H4 (cell line): ENCODE measurements at regions not wholly inside any gene's neighbourhood (a gene's known extent, or its start where the extent isn't known, plus 50 kb on each side); places are given as distances from the start of the nearest gene placed in this dataset.
A peak's percentile ranks its signal among the peaks of the same experiment; 100 is the strongest.

Source experiments
- DNase-seq: peaks from one replicate; pipeline ENCODE4 v3.0.0-alpha.2; 2015; ENCODE audit warnings: low spot score

GRCh38 chr4:65126200-65126599 is 544.1 kb downstream of the EPHA5 start:
- no peak for DNase-seq

- DNase-seq = no peak
Measured at GRCh38 chr4:65120287-65120686, 550.0 kb downstream of the EPHA5 start.

GRCh38 chr4:65102419-65102818 is 567.9 kb downstream of the EPHA5 start:
- DNase-seq = no peak

GRCh38 chr4:65096630-65097029 is 573.7 kb downstream of the EPHA5 start:
- no peak for DNase-seq

- DNase-seq = peak; percentile 87
Measured at GRCh38 chr4:65089666-65090065, 580.6 kb downstream of the EPHA5 start.

- no peak for DNase-seq
Measured at GRCh38 chr4:65083076-65083475, 587.2 kb downstream of the EPHA5 start.

GRCh38 chr4:65071564-65071963 is 598.7 kb downstream of the EPHA5 start:
- no peak for DNase-seq

GRCh38 chr4:65069177-65069576 is 601.1 kb downstream of the EPHA5 start:
- no peak for DNase-seq

DNA sequence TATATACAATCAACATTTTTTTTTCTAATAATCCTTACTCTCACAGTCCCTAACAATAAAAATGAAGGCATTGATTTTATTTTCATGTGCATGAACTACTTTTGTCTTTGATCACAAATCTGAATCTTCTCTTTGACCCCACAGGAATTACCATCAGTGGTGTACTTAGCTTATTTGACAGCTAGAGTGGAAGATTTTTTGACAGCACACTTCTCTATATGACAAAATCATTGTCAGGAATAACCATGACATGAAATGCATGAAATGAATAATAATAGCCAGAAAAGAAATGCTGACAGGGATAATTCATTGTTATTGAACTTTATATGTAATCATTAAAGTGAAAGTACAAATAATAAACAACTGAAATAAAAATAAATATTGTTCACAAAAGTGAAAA is 604.2 kb downstream of the EPHA5 start:
- DNase-seq = no peak

DNA sequence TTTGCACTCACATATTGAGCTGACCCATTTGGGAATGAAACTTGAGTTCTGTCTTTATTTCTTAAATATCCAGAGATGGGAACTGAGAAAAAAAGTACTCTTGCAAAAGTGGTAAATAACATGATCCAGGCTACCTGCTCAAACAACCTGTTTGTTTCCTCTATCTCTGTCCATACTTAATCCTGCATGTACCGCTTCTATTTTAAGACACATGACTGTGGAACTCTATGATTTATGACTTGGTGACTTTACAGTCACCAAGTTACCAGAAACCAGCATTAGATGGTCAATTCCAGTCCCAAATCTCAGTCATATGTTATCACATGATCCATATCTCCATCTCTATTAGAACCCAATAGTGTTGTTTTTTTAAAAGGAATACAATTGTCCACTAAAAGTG is 606.7 kb downstream of the EPHA5 start:
- no peak for DNase-seq

DNA sequence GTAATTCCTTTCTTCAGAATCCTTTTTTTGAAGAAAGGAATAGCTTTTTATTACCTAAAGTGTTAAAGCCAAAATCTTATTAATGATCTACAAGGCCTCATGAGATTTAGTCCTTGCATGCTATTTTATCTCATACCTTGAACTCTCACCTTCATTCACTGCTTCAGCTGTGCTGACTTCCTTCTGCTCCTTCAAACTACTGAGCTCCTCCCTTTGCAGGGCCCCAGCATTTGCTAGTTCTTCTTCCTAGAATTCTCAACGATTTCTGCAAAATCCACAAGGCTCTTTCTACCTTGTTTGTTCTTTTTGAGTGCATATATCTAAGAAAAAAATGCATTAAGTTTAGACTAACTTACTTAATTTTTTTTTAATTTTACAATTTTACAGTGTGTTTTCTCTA is 619.5 kb downstream of the EPHA5 start:
- no peak for DNase-seq

- DNase-seq = peak; percentile 89
Measured at GRCh38 chr4:65046192-65047133, 623.8 kb downstream of the EPHA5 start.

GRCh38 chr4:65033899-65034298 is 624.6 kb upstream of the TECRL start:
- DNase-seq = peak; percentile 26

- no peak for DNase-seq
Measured at GRCh38 chr4:65028592-65028991, 619.3 kb upstream of the TECRL start.

DNA sequence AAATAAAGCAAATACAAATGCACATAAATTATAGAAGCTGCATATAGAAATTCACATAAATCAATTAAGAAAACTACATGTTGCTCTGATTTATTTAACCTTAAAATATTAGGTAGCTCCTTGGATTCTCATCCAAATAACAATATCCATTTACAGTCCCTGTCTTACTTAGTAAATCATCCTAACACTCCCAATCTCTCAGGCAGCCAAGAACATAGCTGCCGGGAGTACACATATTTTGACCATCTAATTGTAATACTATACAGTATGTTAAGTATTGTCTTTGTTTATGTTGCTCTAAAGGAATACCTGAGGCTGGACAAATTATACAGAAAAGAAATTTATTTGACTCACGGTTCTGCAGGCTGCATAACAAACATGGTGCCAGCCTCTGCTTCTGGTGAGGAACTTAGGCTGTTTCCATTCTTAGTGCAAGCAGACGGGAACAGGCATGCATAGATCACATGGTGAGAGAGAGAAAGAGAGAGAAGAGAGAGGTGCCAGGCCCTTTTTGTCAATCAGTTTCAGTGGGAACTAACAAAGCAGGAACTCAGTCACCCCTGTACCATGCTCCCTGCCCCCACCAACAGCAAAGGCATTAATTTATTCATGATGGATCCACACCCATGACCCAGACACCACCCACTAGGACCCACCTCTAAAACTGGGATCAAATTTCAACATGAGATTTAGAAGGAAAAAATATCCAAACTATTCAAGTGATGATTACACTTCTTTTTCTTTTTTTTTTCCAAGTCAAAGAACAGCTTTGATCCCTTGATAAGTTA is 614.8 kb upstream of the TECRL start:
- no peak for DNase-seq

DNA sequence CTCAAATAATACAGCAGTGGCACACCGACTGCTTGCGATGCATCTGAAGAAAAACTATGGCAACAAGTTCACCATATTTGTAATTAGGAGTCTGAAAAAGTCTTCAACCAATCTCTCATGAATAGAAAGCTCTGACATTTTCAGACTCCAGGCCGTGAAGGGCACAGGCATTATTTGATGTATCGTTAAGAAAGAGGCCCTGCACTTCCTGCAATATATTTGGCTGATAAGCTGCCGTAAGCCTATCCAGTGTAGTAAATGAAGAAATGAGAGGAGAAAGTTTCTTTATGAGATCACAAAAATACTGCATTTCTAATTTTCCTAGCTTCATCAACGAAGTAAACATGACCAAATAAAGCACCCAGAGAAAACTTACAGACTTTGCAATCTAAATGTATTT is 613.8 kb upstream of the TECRL start:
- DNase-seq = no peak

- no peak for DNase-seq
Measured at GRCh38 chr4:65021737-65022136, 612.5 kb upstream of the TECRL start.

DNA sequence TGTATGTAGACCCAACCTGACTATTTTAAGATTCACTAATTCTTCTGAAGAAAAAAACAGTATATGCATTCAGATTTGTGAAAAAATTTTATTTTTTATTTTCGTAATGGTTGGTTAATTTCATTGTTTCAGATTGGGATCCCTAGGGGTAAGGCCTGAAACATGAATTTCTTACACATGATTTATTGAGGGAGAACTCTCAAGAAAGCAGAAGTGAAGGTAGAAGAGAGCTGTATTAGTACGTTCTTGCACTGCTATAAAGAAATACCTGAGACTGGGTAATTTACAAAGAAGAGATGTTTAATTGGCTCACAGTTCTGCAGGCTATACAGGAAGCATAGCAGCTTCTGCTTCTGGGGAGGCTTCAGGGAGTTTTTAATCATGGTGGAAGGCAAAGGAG is 611.9 kb upstream of the TECRL start:
- DNase-seq = no peak

- no peak for DNase-seq
Measured at GRCh38 chr4:65019775-65020174, 610.5 kb upstream of the TECRL start.

GRCh38 chr4:65018313-65018712 is 609.1 kb upstream of the TECRL start:
- DNase-seq = no peak

- DNase-seq = no peak
Measured at GRCh38 chr4:65014078-65014477, 604.8 kb upstream of the TECRL start.

DNA sequence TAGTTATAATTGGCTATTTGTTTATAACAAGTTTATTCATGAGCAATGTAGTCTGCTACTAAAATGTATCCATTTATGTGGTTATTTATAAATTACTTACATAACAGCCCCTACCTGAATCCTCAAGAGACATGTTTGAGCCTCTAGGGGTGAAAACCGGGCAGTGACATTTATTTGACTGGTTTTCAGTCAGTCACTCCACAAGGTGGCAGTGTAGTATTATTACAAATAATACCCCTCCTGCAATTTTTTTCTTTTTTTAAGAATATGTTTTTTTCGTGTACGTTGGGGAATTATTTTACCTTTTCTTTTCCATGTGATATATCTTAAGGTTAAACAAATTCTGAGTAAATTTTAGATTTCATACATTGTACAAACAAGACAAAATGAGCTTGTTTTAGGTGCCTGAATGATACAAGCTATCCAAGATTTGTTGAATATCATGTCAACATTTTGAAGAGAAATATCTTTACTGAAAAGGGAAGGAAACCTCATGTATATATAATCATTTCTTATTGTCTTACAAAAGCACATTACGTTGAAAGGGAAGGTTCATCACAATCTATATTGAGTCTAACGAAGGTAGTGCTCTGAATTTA is 598.7 kb upstream of the TECRL start:
- DNase-seq = peak; percentile 65

- DNase-seq = no peak
Measured at GRCh38 chr4:64975177-64975576, 565.9 kb upstream of the TECRL start.
